ENCODE measurements at regions not wholly inside any gene's neighbourhood (a gene's known extent, or its start where the extent isn't known, plus 50 kb on each side); places are given as distances from the start of the nearest gene placed in this dataset.

GRCh38 chr3:42019144-42019952 lies 57.4 kb upstream of the ULK4 start:
- no peak for TF ChIP-seq CTCF (IDR thresholded peaks at IDR 0.05)
- Histone ChIP-seq H3K36me3 (no peaks in the 10 kb centered on the region), H3K4me1 (peaks cover 5 to 25% of the 10 kb centered on the region in 2 donors), H3K4me3 (no peak overlapping the region), H3K27ac (peak overlapping the region in 1 of 2 donors; percentile 37), H3K27me3 (no peaks in the 10 kb centered on the region), H3K9me3 (no peaks in the 10 kb centered on the region)
- intact Hi-C loops (cut with DNase I), result loop anchor here (10.0 kb wide), 1 partner anchor 125 kb away; no protein-coding TSS in a partner anchor
- DNase-seq (ENCODE audit: low spot score in 2 of 2), result no peak

- peak in 1 of 2 donors; percentile 82 for DNase-seq (ENCODE audit: low spot score in 2 of 2)
Observed at GRCh38 chr3:42014921-42015533, 53.1 kb upstream of the ULK4 start.

GRCh38 chr3:42014458-42014920 lies 52.6 kb upstream of the ULK4 start:
- no peaks in the 10 kb centered on the region for H3K9me3 ChIP-seq
- H3K27me3 ChIP-seq, result no peaks in the 10 kb centered on the region
- H3K4me3 ChIP-seq, result peak overlapping the region; percentile 64 to 82
- DNase-seq (ENCODE audit: low spot score in 2 of 2), result no peak
- no peaks in the 10 kb centered on the region for H3K36me3 ChIP-seq
- peaks cover 0 to 11% of the 10 kb centered on the region in 2 donors for H3K4me1 ChIP-seq
- no peak for TF ChIP-seq CTCF (IDR thresholded peaks at IDR 0.05)
- intact Hi-C loops (cut with DNase I), result loop anchor here (2.0 to 10.0 kb wide), 5 partner anchors 38 to 1562 kb away; no protein-coding TSS in a partner anchor
- H3K27ac ChIP-seq, result peak overlapping the region; percentile 74

More at GRCh38 chr3:42014921-42015533, 53.1 kb upstream of the ULK4 start:
- no peak for TF ChIP-seq CTCF (IDR thresholded peaks at IDR 0.05)
- intact Hi-C loops (cut with DNase I), result loop anchor here (2.0 to 10.0 kb wide), 5 partner anchors 37 to 1563 kb away; no protein-coding TSS in a partner anchor
- Histone ChIP-seq H3K4me3 (peak overlapping the region; percentile 64 to 82), H3K36me3 (no peaks in the 10 kb centered on the region), H3K27me3 (no peaks in the 10 kb centered on the region), H3K27ac (peak overlapping the region; percentile 74), H3K4me1 (peaks cover 0 to 11% of the 10 kb centered on the region in 2 donors), H3K9me3 (no peaks in the 10 kb centered on the region)

- Histone ChIP-seq H3K27ac (peak overlapping the region; percentile 74), H3K36me3 (no peaks in the 10 kb centered on the region), H3K9me3 (no peaks in the 10 kb centered on the region), H3K4me3 (peak overlapping the region; percentile 64 to 82), H3K4me1 (peaks cover 0 to 11% of the 10 kb centered on the region in 2 donors), H3K27me3 (no peaks in the 10 kb centered on the region)
- peak in 1 of 3 experiments; percentile 20 for TF ChIP-seq CTCF (IDR thresholded peaks at IDR 0.05)
- intact Hi-C loops (cut with DNase I), result loop anchor here (1.0 to 10.0 kb wide), 7 partner anchors 23 to 1562 kb away; partner anchors contain the start of gene ULK4
- no peak for DNase-seq (ENCODE audit: low spot score in 2 of 2)
Observed at GRCh38 chr3:42013691-42014457, 52.0 kb upstream of the ULK4 start.
